Left renal pelvis (tissue), 4 donors: ENCODE measurements at regions not wholly inside any gene's neighbourhood (a gene's known extent, or its start where the extent isn't known, plus 50 kb on each side); places are given as distances from the start of the nearest gene placed in this dataset.
"Not testable (repeated sequence)": the region's sequence is repeated elsewhere in the genome, so short reads cannot be mapped to it uniquely, and the experiment has no call there.

ENCODE experiments used
- DNase-seq, 4 donors: peaks; one replicate each; pipeline ENCODE4 v3.0.0-alpha.2; 2013; ENCODE audit warnings: low read depth in 4 of 4, low spot score in 3 of 4

DNA sequence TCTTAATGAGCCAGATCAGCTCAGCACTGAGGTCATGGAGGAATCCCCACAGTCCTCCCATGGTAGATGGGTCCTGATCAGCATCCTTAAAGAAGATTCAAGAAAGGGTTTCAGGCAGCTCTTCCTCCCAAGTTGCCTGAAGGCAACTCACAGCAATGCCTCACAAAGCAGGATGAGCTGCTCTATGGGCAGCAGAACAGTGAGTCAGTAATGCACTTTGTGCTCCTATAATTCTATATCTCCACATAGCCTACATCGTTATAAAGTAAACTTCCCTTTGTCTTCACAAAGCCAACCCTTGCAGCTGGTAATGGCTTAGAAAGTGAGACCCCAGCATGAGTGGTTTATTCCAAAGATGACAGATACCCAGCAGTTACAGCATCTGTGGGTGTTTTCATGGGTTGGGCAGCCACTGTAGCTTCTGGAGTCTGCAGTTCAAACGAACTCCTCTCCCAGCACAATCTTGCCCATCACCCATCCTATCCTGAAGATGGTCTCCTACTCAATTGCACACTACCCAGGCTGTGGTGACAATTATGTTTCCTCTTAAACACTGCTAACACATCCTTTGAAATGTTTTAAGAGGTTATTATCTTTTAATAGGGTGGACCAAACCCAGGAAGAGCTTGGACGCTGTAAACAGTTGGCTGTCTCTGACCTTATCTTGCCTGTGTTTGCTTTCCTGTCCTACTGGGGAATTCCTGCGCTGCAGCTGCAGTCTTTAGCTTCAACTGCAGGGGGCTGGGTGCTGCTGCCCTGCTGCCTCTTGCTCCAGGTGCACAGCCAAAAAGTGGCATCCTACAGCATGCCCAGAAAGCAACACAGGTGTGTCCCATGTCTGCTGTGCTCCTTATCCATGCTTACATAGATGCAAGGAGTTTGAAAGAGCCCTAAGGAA is 286.9 kb downstream of the ANAPC1 start:
- not testable (repeated sequence) for DNase-seq

DNA sequence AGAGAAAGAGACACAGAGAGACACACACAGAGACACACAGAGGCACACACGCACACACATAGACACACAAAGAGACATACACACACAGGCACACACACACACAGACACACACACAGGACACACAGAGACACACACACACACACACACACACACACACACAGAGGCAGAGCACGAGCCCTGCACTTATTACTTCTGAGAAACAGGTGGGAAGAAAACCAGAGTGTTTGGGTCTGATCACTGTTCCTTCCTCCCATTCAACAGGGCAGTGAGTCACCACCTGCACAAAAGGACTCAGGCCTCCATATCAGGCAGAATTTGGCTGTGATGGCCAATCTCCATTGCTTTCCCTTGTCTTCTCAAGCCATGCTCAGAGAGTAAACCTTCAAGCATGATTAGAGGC is 285.0 kb downstream of the ANAPC1 start:
- DNase-seq = not testable (repeated sequence)

DNA sequence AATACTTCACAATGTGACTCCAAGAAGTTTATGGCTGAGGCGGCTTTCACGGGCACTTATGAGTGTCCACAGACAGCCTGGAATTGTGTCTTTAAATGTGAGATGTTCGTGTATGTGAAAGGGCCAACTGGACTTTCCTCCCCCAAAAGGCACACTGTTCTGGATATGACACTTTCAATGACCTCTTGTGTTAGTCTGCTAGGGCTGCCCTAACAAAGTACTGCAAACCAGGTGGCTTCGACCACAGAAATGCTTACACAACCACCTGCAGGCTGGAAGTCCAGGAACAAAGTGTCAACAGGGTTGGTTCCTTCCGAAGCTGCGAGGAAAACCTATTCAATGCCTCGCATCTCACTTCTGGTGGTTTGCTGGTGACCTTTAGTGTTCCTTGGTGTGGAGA is 281.7 kb downstream of the ANAPC1 start:
- DNase-seq = not testable (repeated sequence)

DNA sequence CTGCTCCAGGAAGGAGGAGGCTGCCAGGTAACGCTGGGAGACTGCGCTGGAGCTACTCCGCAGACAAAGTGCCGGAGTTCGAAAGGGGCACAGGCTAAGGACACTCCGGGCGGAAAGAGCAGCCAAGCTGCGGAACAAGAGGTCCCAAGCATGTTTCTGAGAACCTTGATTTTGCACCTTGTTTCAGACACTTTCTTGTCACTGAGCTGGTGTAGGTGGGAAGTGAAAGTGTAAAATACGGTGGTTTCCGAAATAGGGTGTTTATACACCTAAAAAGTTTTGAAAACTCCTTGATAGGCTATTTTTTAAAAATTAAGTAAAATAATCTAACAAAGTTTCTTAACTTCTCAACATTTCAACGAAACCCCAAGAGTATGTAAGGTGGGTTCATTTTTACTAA is 278.2 kb downstream of the ANAPC1 start:
- not testable (repeated sequence) for DNase-seq

DNA sequence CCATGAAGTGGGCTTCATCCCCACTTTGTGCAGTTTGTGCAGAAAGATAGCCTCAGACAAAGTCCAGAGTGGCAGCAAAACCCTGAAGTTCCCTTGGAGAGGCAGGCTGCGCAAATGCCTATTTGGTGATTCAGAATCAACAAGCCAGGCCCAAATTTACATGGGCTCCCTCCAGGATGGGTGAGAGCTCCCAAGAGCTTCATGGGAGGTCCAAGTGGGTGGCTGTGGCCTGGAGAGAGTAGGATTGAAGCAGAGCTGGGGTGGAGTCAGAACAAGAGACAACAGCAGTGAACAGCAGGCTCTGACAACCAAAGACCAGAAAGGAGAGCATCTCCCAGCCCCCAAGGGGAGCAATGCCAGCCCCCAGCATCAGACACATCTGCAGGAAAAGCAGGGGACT is 277.4 kb downstream of the ANAPC1 start:
- not testable (repeated sequence) for DNase-seq

DNA sequence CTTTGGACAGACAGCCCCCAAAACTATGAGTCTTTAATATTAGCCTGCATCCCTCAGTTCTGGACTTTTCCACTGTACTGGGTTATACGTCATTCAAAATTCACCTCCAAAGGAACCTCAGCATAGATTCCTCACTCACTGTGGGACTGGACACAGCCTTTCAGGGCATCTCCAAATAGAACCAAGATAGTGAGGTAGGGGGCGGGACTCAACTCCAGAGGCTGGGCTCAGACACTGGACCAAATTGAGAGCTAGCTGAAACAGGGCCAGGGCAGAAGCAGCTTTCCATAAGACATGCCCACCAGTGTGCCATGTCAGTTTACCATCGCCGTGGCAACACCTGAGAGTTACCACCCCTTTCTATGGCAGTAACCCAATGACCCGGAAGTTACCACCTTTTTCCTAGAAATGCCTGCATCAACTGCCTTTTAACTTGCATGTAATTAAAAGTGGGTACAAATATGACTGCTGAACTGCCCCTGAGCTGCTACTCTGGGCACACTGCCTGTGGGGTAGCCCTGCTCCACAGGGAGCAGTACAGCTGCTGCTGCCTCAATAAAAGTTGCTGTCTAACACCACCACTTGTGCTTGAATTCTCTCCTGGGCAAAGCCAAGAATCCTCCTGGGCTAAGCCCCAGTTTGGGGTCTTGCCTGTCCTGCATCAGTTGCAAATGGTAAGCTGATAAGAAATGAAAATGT is 274.7 kb downstream of the ANAPC1 start:
- not testable (repeated sequence) for DNase-seq

DNA sequence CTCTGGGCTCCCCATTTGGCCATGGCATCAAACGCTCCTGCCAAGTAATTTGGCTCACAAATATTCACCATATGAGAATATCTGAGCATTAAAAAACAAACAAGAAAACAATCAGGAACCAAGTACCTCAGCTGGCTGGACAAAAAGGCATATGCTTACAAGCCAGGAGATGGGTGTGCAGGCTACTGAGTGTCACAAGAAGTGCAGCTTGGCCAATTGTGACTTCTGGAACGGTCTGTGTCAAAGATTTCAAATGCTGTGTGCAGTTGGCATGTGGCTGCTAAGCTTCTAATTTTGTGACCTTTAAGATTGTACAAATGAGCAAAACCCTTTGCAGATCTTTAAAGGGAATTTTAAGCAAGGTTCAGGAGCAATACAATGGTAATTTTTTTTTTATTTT is 274.0 kb downstream of the ANAPC1 start:
- DNase-seq = not testable (repeated sequence)

DNA sequence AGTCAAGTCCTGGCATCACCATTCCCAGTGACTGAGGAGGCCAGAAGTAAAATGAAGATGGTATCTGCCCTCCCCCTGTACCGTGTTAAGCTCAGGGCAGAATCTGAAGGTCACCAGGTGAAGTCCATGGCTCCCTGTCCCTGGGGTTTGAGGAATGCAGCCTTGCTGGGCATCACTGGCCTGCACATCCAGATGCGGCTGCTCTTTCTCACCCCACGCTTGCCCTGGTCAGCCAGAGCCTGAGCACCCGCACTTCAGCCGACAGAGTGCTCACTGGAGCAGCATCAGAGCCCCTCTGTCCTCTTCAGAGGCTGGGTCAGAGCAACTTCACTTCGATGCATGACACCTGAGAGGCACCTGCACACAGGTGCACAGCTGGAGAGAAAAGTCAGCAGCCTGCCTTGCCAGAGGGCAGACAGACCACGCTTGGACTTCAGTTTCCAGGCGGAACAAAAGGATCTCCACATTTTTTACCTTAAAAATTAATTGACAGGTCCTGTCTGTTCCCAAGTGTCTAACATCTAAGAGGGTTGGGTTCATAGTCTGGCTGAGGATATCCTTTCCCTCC is 267.3 kb downstream of the ANAPC1 start:
- no peak for DNase-seq

DNA sequence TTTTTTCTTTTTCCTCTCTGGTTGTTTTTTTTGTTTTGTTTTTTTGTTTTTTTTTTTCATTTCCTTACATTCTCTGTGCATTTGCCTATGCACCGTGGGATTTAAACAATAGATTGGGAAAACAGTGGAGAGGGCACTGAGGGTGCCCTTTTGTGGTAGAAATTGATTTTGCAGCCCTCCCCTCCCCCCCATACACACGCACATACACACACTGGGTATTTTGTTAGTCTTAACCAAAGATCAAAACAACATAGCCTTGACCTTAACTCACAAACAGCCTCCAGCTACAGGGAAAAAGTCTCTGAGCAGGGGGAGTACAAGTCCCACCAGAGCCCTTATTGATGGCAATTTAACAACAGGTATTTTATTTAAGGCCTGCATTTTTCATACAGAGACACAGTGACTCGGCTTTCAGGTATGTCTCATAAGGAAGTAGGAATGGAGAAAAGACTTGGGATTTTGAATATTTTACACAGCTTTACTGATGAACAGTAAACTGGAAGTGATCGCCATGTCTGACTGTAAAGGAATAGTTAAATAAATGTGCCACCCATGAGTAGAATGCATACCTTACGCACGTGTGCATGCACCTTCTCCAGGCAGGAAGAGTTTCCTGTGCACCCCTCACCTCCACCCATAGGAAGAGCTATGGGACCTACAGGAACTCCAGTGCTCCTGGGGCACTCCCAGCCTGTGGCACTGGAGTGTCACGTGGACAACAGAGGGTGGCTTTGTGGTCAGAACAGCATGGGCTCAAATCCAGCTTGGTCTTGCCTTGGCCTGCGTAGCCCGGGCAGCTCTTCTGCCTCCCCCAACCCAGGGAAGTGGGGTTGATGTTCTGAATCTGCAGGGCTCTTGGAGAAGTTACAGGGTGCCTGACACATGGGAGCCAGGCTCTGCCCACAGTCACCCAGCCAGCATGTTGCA is 266.4 kb downstream of the ANAPC1 start:
- DNase-seq = no peak

DNA sequence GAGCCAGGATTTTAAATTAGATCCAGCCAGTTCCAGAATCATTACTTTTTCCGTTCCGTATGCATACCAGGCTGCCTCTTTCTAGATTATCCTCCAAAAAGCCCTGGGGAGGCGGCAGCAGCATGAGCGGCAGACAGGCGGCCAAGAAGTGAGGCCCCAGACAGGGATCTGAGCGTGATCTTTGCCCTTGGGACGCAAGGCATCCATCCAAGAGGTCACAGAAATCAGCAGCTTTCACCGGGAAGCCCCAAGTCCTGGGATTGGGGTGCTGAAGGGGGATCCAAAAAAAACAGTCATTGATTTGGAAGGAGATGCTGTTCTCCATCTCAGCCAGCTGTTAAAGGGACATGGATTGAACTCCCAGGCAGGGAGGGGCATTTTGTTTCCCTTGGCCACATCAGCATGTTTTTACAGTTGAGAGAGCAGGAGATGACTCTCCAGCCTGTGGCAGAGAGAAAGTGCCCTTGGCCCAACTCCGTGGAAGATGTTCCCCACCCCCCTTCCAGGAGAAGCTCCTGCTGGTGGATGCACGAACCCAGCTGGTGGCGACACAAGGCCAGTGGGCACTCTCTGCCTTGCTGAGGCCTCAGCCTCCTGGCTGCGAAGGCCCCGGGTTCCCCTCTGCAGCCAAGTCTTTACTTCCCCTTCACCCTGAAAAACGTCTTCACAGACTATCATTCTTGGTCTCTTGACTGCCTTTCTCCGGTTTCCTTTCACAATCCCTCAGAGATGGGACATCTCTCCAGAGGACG is 265.6 kb downstream of the ANAPC1 start:
- no peak for DNase-seq

DNA sequence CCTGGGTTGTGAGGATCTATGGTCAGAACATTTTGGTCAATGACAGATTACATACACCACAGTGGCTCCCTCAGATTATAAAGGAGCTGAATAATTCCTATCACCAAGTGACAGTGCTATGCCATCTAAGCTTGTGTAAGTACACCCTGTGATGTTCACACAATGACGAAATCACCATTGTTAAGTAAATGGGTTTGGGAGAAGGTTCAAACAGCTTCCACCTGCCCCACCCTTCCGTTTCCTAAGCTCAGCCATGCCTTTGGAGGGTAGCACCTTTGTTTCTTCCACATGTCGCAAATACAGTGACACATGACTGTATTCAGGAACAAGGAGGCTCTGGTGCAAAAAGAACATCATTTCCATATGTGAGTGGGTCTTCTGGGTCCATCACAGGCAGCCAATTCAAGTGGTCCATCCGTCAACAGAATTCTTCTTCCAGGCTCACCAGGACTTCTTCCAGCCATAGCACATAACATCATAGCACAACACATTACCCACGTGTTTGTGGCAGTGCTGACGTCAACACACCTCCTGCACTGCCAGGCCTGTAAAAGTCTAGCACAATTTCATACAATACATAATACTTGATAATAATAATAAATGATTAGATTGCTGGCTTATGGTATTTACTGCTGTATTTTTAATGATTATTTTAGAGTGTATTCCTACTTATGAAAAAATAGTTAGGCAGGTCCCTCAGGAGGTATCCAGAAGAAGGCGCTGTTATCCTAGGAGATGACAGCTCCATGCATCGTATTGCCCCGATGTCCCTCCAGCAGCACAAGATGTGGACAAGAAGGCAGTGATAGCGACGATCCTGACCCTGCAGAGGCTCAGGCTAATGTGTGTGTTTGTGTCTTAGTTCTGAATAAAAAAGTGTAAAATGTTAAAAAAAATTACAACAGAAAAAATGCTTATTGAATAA is 264.8 kb downstream of the ANAPC1 start:
- no peak for DNase-seq

DNA sequence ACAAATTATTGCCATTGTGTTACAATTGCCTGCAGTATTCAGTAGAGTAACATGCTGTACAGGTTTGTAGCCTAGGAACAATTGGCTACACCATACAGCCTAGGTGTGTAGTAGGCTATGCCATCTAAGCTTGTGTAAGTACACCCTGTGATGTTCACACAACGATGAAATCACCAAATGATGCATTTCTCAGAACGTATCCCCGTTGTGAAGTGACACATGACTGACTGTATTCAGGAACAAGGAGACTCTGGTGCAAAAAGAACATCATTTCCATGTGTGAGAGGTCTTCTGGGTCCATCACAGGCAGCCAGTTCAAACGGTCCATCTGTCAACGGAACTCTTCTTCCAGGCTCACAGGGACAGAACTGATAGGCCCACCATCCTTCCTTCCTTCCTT is 263.7 kb downstream of the ANAPC1 start:
- no peak for DNase-seq

DNA sequence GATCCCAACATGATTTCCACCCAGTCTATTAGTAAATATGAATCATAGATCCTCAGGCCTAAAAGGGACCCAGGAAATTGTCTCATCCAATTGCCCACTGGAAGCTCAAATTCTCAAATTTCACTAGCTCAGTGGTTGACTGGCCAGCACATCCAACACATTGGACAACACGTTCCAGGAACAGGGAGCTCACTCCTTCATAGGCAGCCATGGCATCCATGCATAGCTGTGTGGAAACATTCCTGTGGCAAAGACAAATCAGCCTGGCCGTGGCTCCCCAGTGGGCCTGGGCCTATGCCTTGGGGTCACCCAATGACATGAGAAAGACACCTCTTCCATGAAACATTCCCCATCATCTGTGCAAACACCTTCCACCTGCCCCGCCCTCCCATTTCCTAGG is 261.1 kb downstream of the ANAPC1 start:
- DNase-seq = no peak

DNA sequence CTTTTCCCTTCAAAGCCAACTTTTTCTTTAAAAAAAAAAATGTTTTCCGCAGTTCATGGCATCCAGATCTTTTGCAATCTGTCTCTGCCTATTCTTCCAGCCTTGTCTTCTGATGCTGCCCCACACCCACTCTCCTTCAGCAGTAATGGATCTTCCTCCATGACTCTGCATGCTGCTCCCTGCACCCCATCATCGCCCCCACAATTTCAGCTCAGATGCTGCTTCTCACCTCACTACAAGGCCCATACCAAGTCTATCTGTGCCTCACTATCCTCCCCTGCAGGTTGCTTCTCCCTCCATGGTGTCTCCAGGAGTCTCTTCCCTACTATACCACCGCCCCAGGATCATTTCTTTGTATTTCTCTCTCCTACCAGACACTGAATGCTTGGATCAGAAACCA is 260.6 kb downstream of the ANAPC1 start:
- DNase-seq = no peak

DNA sequence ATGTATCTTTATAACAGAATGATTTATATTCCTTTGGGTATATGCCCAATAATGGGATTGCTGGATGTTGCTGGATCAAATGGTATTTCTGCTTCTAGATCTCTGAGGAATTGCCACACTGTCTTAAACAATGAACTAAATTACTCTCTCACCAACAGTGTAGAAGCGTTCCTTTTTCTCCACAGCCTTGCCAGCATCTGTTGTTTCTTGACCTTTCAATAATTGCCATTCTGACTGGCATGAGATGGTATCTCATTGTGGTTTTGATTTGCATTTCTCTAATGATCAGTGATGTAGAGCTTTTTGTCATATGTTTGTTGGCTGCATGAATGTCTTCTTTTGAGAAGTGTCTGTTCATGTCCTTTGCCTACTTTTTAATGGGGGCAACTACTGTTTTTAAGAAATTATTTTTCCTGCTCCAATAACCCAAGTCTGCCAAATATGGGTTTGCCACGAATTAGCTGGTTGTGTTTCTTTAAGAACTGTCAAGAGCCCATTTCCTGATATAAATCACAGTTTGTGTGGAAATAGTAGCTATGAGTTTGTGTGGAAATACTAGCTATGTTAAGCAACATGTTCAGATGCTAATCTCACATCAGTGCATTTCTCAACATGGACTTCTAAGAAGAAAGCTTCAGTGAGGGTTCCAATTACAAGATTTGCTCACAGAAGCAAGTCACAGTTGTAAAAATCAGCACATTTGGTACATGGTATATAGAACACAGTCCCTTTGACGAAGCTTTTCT is 259.4 kb downstream of the ANAPC1 start:
- DNase-seq = no peak

DNA sequence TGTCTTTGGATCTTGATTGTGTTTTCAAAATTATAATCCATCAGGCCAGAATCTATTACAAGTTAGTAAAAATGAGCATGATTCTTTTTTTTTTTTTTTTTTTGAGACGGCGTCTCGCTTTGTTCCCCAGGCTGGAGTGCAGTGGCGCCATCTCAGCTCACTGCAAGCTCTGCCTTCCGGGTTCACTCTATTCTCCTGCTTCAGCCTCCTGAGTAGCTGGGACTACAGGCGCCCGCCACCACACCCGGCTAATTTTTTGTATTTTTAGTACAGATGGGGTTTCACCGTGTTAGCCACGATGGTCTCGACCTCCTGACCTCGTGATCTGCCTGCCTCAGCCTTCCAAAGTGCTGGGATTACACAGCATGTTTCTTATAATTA is 258.8 kb downstream of the ANAPC1 start:
- not testable (repeated sequence) for DNase-seq

DNA sequence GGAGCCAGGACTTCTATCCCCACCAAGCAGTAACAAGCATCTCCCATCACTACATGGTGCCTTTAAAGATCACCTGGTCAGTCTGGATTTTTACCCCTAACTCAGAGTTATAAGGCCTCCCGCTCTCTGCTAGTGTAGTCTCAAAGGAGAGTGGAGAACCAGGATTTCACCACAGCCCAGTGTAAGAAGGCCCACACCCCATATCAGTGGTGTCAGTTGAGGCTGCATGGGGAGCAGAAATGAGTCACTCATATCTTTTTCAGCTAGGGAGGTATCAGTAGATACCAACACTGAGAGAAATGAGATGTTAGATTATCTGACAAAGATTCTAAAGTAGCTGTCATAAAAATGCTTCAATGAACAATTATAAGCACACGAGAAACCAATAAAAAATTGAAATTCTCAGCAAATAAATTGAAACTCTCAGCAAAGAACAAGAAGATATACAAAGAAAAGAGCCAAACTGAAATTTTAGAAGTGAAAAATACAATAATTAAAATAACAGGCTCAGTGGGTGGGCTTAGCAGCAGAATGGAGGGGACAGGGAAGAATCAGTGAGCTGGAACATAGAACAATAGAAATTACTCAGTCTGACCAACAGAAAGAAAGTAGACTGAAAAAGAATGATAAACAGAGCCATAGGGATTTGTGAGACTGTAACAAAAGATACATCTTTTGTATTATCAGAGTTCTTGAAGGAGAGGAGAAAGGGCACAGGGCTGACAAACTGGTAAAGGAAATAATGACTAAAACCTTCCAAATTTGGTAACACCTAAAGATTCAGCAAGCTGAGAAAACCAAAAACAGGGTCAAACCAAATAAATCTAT is 257.7 kb downstream of the ANAPC1 start:
- DNase-seq = no peak
